OCI-LY7 (cell line): ENCODE measurements at regions not wholly inside any gene's neighbourhood (a gene's known extent, or its start where the extent isn't known, plus 50 kb on each side); places are given as distances from the start of the nearest gene placed in this dataset.
"Not testable (repeated sequence)": the region's sequence is repeated elsewhere in the genome, so short reads cannot be mapped to it uniquely, and the experiment has no call there.

Source experiments
- CTCF ChIP-seq: fragments of 200-600 bp; sonication (generic); conservative IDR thresholded peaks from 2 replicates; pipeline ENCODE4 v1.5.1; 2014; ENCODE audit warnings: mild to moderate bottlenecking, antibody characterized with exemption, low read length, moderate library complexity, mixed read lengths
- EZH2phosphoT487 ChIP-seq: fragments of 200-600 bp; sonication (generic); IDR thresholded peaks from 2 replicates; pipeline ENCODE4 v1.6.1; 2018; ENCODE audit warnings: low read depth, borderline replicate concordance, mild to moderate bottlenecking, mixed run types, antibody characterized with exemption, low read length, moderate library complexity, mixed read lengths

- TF ChIP-seq CTCF, EZH2phosphoT487: not testable (repeated sequence)
Measured at GRCh38 chr12:131659484-131659883, 51.4 kb upstream of the SFSWAP start.
